ENCODE measurements at regions not wholly inside any gene's neighbourhood (a gene's known extent, or its start where the extent isn't known, plus 50 kb on each side); places are given as distances from the start of the nearest gene placed in this dataset.
"Not testable (repeated sequence)": the region's sequence is repeated elsewhere in the genome, so short reads cannot be mapped to it uniquely, and the experiment has no call there.

DNA sequence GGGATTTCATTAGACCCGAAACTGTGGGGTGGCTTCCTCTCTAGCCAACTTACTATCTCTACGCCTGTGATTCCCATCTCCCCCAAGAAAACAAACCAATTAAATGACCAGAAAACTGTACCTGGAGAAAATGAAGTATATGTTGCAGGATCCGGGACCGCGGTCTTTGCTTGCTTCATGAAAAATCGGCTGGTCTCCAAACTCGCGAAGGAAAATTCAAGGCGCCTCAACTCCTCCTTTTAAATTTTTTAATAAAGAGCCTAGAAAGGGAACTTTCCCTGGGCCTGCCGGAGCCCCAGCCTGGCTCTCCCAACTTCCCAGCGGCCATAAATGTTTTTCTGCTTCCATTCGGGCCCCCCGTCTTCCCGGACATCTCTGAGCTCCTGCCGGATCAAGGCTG lies 110.8 kb upstream of the FOXD4L5 start:
- not testable (repeated sequence) for H2BK15ac ChIP-seq (ENCODE audit: low read depth, poor library complexity, severe bottlenecking); H2AK5ac ChIP-seq (ENCODE audit: low read length, severe bottlenecking); H3K4ac ChIP-seq (ENCODE audit: low read depth in 1 of 2, low read length in 2 of 2); H3K4me2 ChIP-seq (ENCODE audit: low read length, poor library complexity, severe bottlenecking); H3K27me3 ChIP-seq (ENCODE audit: control insufficient read depth in 1 of 2, insufficient read depth in 1 of 2, low read length in 2 of 2); H3K14ac ChIP-seq (ENCODE audit: low read length in 2 of 2); H4K8ac ChIP-seq (ENCODE audit: low read length); H2AFZ ChIP-seq (ENCODE audit: low read depth, low read length); H3K79me1 ChIP-seq (replicated peaks; ENCODE audit: low read length, poor library complexity, severe bottlenecking); H3K9me3 ChIP-seq (ENCODE audit: control insufficient read depth, low read length); H3K4me3 ChIP-seq (ENCODE audit: insufficient read depth in 1 of 2, low read depth in 1 of 2, low read length in 2 of 2); H3K36me3 ChIP-seq (ENCODE audit: control insufficient read depth in 1 of 2, insufficient read depth in 2 of 2, low read depth in 1 of 2, low read length in 2 of 2); H2BK12ac ChIP-seq (ENCODE audit: low read length in 2 of 2); DNase-seq; H4K91ac ChIP-seq (ENCODE audit: low read length); H2BK120ac ChIP-seq (ENCODE audit: low read depth, low read length); H3K4me1 ChIP-seq (ENCODE audit: control insufficient read depth, insufficient read depth, low read depth, low read length); H3K27ac ChIP-seq (ENCODE audit: low read length, poor library complexity, severe bottlenecking); H2BK5ac ChIP-seq (ENCODE audit: low read depth, low read length, poor library complexity, severe bottlenecking); H3K9ac ChIP-seq (ENCODE audit: low read length); H3K23ac ChIP-seq (ENCODE audit: low read length in 2 of 2); H3K18ac ChIP-seq (ENCODE audit: low read depth in 1 of 2, low read length in 2 of 2)
- WGBS: no CpG with 5 or more reads among the region's 15 CpGs

- DNase-seq; H3K4me1 ChIP-seq (ENCODE audit: control insufficient read depth, insufficient read depth, low read depth, low read length): not testable (repeated sequence)
- WGBS: no CpG with 5 or more reads among the region's 25 CpGs
Observed at GRCh38 chr9:65395121-65395520, 110.1 kb upstream of the FOXD4L5 start.

GRCh38 chr9:65393111-65393810 lies 108.3 kb upstream of the FOXD4L5 start:
- H3K4me3 ChIP-seq (ENCODE audit: insufficient read depth in 1 of 2, low read depth in 1 of 2, low read length in 2 of 2); H2AFZ ChIP-seq (ENCODE audit: low read depth, low read length); H2AK5ac ChIP-seq (ENCODE audit: low read length, severe bottlenecking); H3K27ac ChIP-seq (ENCODE audit: low read length, poor library complexity, severe bottlenecking); H3K4me2 ChIP-seq (ENCODE audit: low read length, poor library complexity, severe bottlenecking); H2BK12ac ChIP-seq (ENCODE audit: low read length in 2 of 2); H3K9me3 ChIP-seq (ENCODE audit: control insufficient read depth, low read length); H3K18ac ChIP-seq (ENCODE audit: low read depth in 1 of 2, low read length in 2 of 2); H3K9ac ChIP-seq (ENCODE audit: low read length); H3K4ac ChIP-seq (ENCODE audit: low read depth in 1 of 2, low read length in 2 of 2); H4K91ac ChIP-seq (ENCODE audit: low read length); H3K23ac ChIP-seq (ENCODE audit: low read length in 2 of 2); H3K79me1 ChIP-seq (replicated peaks; ENCODE audit: low read length, poor library complexity, severe bottlenecking); H3K14ac ChIP-seq (ENCODE audit: low read length in 2 of 2); H3K4me1 ChIP-seq (ENCODE audit: control insufficient read depth, insufficient read depth, low read depth, low read length); H3K36me3 ChIP-seq (ENCODE audit: control insufficient read depth in 1 of 2, insufficient read depth in 2 of 2, low read depth in 1 of 2, low read length in 2 of 2); H2BK15ac ChIP-seq (ENCODE audit: low read depth, poor library complexity, severe bottlenecking); DNase-seq; H2BK120ac ChIP-seq (ENCODE audit: low read depth, low read length); H3K27me3 ChIP-seq (ENCODE audit: control insufficient read depth in 1 of 2, insufficient read depth in 1 of 2, low read length in 2 of 2); H2BK5ac ChIP-seq (ENCODE audit: low read depth, low read length, poor library complexity, severe bottlenecking); H4K8ac ChIP-seq (ENCODE audit: low read length): not testable (repeated sequence)
- 41% methylated on average over 2 of the region's 12 CpGs for WGBS

More at GRCh38 chr9:65395121-65395520, 110.1 kb upstream of the FOXD4L5 start:
- H3K23ac ChIP-seq (ENCODE audit: low read length in 2 of 2); H3K36me3 ChIP-seq (ENCODE audit: control insufficient read depth in 1 of 2, insufficient read depth in 2 of 2, low read depth in 1 of 2, low read length in 2 of 2); H2BK5ac ChIP-seq (ENCODE audit: low read depth, low read length, poor library complexity, severe bottlenecking); H3K27ac ChIP-seq (ENCODE audit: low read length, poor library complexity, severe bottlenecking); H2AFZ ChIP-seq (ENCODE audit: low read depth, low read length); H2BK15ac ChIP-seq (ENCODE audit: low read depth, poor library complexity, severe bottlenecking); H4K8ac ChIP-seq (ENCODE audit: low read length); H2BK120ac ChIP-seq (ENCODE audit: low read depth, low read length); H3K18ac ChIP-seq (ENCODE audit: low read depth in 1 of 2, low read length in 2 of 2); H3K79me1 ChIP-seq (replicated peaks; ENCODE audit: low read length, poor library complexity, severe bottlenecking); H3K4me3 ChIP-seq (ENCODE audit: insufficient read depth in 1 of 2, low read depth in 1 of 2, low read length in 2 of 2); H3K9me3 ChIP-seq (ENCODE audit: control insufficient read depth, low read length); H3K4me2 ChIP-seq (ENCODE audit: low read length, poor library complexity, severe bottlenecking); H4K91ac ChIP-seq (ENCODE audit: low read length); H2BK12ac ChIP-seq (ENCODE audit: low read length in 2 of 2); H3K4ac ChIP-seq (ENCODE audit: low read depth in 1 of 2, low read length in 2 of 2); H3K9ac ChIP-seq (ENCODE audit: low read length); H3K14ac ChIP-seq (ENCODE audit: low read length in 2 of 2); H2AK5ac ChIP-seq (ENCODE audit: low read length, severe bottlenecking); H3K27me3 ChIP-seq (ENCODE audit: control insufficient read depth in 1 of 2, insufficient read depth in 1 of 2, low read length in 2 of 2): not testable (repeated sequence)

GRCh38 chr9:65392611-65393010 lies 107.6 kb upstream of the FOXD4L5 start:
- H2AFZ ChIP-seq (ENCODE audit: low read depth, low read length); H3K36me3 ChIP-seq (ENCODE audit: control insufficient read depth in 1 of 2, insufficient read depth in 2 of 2, low read depth in 1 of 2, low read length in 2 of 2); H3K14ac ChIP-seq (ENCODE audit: low read length in 2 of 2); H2BK12ac ChIP-seq (ENCODE audit: low read length in 2 of 2); H3K79me1 ChIP-seq (replicated peaks; ENCODE audit: low read length, poor library complexity, severe bottlenecking); H2BK120ac ChIP-seq (ENCODE audit: low read depth, low read length); H3K27ac ChIP-seq (ENCODE audit: low read length, poor library complexity, severe bottlenecking); H4K8ac ChIP-seq (ENCODE audit: low read length); H3K27me3 ChIP-seq (ENCODE audit: control insufficient read depth in 1 of 2, insufficient read depth in 1 of 2, low read length in 2 of 2); H3K9ac ChIP-seq (ENCODE audit: low read length); H2AK5ac ChIP-seq (ENCODE audit: low read length, severe bottlenecking); H3K18ac ChIP-seq (ENCODE audit: low read depth in 1 of 2, low read length in 2 of 2); H2BK15ac ChIP-seq (ENCODE audit: low read depth, poor library complexity, severe bottlenecking); DNase-seq; H4K91ac ChIP-seq (ENCODE audit: low read length); H3K4me3 ChIP-seq (ENCODE audit: insufficient read depth in 1 of 2, low read depth in 1 of 2, low read length in 2 of 2); H3K9me3 ChIP-seq (ENCODE audit: control insufficient read depth, low read length); H2BK5ac ChIP-seq (ENCODE audit: low read depth, low read length, poor library complexity, severe bottlenecking); H3K4me2 ChIP-seq (ENCODE audit: low read length, poor library complexity, severe bottlenecking); H3K4me1 ChIP-seq (ENCODE audit: control insufficient read depth, insufficient read depth, low read depth, low read length); H3K4ac ChIP-seq (ENCODE audit: low read depth in 1 of 2, low read length in 2 of 2); H3K23ac ChIP-seq (ENCODE audit: low read length in 2 of 2): not testable (repeated sequence)
- WGBS: no CpG with 5 or more reads among the region's 6 CpGs
